ENCODE measurements at regions not wholly inside any gene's neighbourhood (a gene's known extent, or its start where the extent isn't known, plus 50 kb on each side); places are given as distances from the start of the nearest gene placed in this dataset.

- H3K27ac Mint-ChIP-seq: no peak overlapping the region
- H3K36me3 Mint-ChIP-seq (ENCODE audit: low read depth): no peaks in the 10 kb centered on the region
- peaks cover 5% of the 10 kb centered on the region for H3K9me3 Mint-ChIP-seq
- no peaks in the 10 kb centered on the region for H3K4me1 Mint-ChIP-seq (ENCODE audit: low read depth)
- no peak for DNase-seq (ENCODE audit: low spot score)
- H3K27me3 Mint-ChIP-seq (ENCODE audit: low read depth): peaks cover 14% of the 10 kb centered on the region
- no peak overlapping the region for H3K4me3 Mint-ChIP-seq
These were observed 226.4 kb upstream of the PSMD7 start for GRCh38 chr16:74070237-74070636.

GRCh38 chr16:74064120-74064735 is 232.4 kb upstream of the PSMD7 start:
- H3K36me3 Mint-ChIP-seq (ENCODE audit: low read depth): no peaks in the 10 kb centered on the region
- H3K27me3 Mint-ChIP-seq (ENCODE audit: low read depth): peaks cover 17% of the 10 kb centered on the region
- H3K9me3 Mint-ChIP-seq: no peaks in the 10 kb centered on the region
- H3K4me1 Mint-ChIP-seq (ENCODE audit: low read depth): no peaks in the 10 kb centered on the region
- H3K27ac Mint-ChIP-seq: no peak overlapping the region
- DNase-seq (ENCODE audit: low spot score): no peak
- no peak overlapping the region for H3K4me3 Mint-ChIP-seq

GRCh38 chr16:74053826-74054225 is 242.8 kb upstream of the PSMD7 start:
- H3K9me3 Mint-ChIP-seq: peaks cover 27% of the 10 kb centered on the region
- DNase-seq (ENCODE audit: low spot score): no peak
- no peak overlapping the region for H3K27ac Mint-ChIP-seq
- peaks cover 1% of the 10 kb centered on the region for H3K4me1 Mint-ChIP-seq (ENCODE audit: low read depth)
- no peaks in the 10 kb centered on the region for H3K27me3 Mint-ChIP-seq (ENCODE audit: low read depth)
- H3K36me3 Mint-ChIP-seq (ENCODE audit: low read depth): peaks cover 3% of the 10 kb centered on the region
- no peak overlapping the region for H3K4me3 Mint-ChIP-seq

GRCh38 chr16:74053312-74053711 is 243.3 kb upstream of the PSMD7 start:
- Mint-ChIP-seq H3K36me3 (ENCODE audit: low read depth) (peaks cover 3% of the 10 kb centered on the region), H3K9me3 (peaks cover 22% of the 10 kb centered on the region), H3K4me3 (peak overlapping the region; percentile 21), H3K4me1 (ENCODE audit: low read depth) (peaks cover 1% of the 10 kb centered on the region), H3K27me3 (ENCODE audit: low read depth) (no peaks in the 10 kb centered on the region), H3K27ac (no peak overlapping the region)
- no peak for DNase-seq (ENCODE audit: low spot score)

DNA sequence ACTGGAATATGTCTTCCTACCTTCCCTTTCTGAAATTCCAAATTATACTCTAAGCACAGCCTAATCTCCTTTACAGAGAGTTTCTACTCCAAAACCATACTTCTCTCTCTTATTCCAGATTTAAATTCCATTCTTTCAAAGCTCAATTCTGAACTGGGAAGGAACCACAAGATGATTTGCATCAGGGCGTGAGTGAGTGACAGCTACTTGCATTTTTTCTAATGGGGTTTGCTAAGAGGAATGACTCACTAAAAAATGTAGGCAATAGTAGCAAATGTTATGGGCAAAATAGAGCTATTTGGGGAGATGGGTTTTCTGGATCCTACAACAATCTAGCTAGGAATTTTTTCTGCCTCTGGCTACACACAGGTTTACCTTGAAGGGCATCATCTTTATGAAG is 244.6 kb upstream of the PSMD7 start:
- Mint-ChIP-seq H3K4me3 (no peak overlapping the region), H3K27ac (no peak overlapping the region), H3K36me3 (ENCODE audit: low read depth) (peaks cover 3% of the 10 kb centered on the region), H3K27me3 (ENCODE audit: low read depth) (no peaks in the 10 kb centered on the region), H3K9me3 (peaks cover 19% of the 10 kb centered on the region), H3K4me1 (ENCODE audit: low read depth) (peaks cover 1% of the 10 kb centered on the region)
- DNase-seq (ENCODE audit: low spot score): no peak

DNA sequence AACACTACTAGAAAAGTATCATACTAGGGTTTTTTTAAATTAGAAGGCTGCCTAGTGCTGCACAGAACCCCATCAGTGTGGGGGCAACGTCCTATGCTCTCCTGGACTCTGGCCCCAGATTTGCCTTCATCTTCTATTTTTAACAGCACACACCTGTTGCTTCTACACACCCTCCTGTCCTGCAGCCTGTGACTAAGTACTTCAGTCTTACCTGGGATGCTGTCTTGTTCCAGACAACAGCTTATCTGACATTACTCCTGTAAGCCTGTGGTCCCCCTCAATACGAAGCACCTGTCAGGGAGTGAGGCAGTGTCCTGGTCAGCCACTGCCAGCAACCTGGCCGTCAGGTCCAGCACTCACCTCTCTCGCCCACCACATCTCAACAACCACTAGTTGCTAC is 247.6 kb upstream of the PSMD7 start:
- Mint-ChIP-seq H3K4me3 (no peak overlapping the region), H3K36me3 (ENCODE audit: low read depth) (peaks cover 3% of the 10 kb centered on the region), H3K4me1 (ENCODE audit: low read depth) (peaks cover 1% of the 10 kb centered on the region), H3K27ac (no peak overlapping the region), H3K9me3 (peaks cover 3% of the 10 kb centered on the region), H3K27me3 (ENCODE audit: low read depth) (no peaks in the 10 kb centered on the region)
- DNase-seq (ENCODE audit: low spot score): no peak

GRCh38 chr16:74046524-74046923 is 250.1 kb upstream of the PSMD7 start:
- Mint-ChIP-seq H3K4me3 (no peak overlapping the region), H3K9me3 (no peaks in the 10 kb centered on the region), H3K36me3 (ENCODE audit: low read depth) (no peaks in the 10 kb centered on the region), H3K27ac (no peak overlapping the region), H3K4me1 (ENCODE audit: low read depth) (no peaks in the 10 kb centered on the region), H3K27me3 (ENCODE audit: low read depth) (no peaks in the 10 kb centered on the region)
- no peak for DNase-seq (ENCODE audit: low spot score)

DNA sequence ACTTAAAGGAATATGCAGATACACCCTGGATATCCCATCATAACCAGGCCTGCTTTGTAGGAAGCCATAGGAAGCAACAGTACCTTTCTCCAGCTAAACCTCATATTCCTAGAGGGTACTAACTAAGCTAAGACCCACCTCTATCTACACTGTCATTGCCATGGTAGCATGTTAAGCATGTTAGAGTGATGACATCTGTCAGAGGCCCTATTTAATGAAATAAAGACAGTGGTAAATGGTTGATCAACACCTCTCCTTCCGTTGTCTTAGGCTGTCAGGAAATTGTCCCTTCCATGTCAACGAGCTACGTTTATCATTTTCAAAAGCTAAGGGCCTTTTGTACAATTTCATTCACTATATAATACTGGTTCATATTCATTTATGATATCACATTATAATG is 251.1 kb upstream of the PSMD7 start:
- no peak overlapping the region for H3K27ac Mint-ChIP-seq
- H3K36me3 Mint-ChIP-seq (ENCODE audit: low read depth): no peaks in the 10 kb centered on the region
- H3K27me3 Mint-ChIP-seq (ENCODE audit: low read depth): no peaks in the 10 kb centered on the region
- H3K4me1 Mint-ChIP-seq (ENCODE audit: low read depth): no peaks in the 10 kb centered on the region
- no peaks in the 10 kb centered on the region for H3K9me3 Mint-ChIP-seq
- no peak overlapping the region for H3K4me3 Mint-ChIP-seq
- DNase-seq (ENCODE audit: low spot score): no peak

DNA sequence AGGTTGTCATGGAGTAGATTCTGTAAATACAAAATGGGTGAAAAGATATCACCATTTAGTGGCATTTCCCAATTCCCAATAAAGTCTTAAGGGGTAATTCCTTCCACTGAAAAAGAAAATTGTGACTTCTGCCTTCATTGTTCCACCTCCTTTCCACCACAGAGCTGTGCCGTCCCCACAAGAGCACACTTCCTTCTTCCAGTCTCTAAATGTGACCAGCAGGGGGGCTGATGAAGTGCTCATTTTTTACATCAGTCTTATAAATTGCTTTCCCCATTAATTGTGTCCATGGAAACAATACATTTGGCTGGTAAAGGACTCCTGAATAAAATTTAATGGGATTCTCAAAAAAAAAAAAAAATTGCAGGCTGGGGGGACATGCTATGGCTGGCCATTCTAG is 260.8 kb upstream of the PSMD7 start:
- no peaks in the 10 kb centered on the region for H3K4me1 Mint-ChIP-seq (ENCODE audit: low read depth)
- peaks cover 2% of the 10 kb centered on the region for H3K27me3 Mint-ChIP-seq (ENCODE audit: low read depth)
- no peak overlapping the region for H3K4me3 Mint-ChIP-seq
- H3K36me3 Mint-ChIP-seq (ENCODE audit: low read depth): no peaks in the 10 kb centered on the region
- no peak overlapping the region for H3K27ac Mint-ChIP-seq
- no peak for DNase-seq (ENCODE audit: low spot score)
- H3K9me3 Mint-ChIP-seq: no peaks in the 10 kb centered on the region

DNA sequence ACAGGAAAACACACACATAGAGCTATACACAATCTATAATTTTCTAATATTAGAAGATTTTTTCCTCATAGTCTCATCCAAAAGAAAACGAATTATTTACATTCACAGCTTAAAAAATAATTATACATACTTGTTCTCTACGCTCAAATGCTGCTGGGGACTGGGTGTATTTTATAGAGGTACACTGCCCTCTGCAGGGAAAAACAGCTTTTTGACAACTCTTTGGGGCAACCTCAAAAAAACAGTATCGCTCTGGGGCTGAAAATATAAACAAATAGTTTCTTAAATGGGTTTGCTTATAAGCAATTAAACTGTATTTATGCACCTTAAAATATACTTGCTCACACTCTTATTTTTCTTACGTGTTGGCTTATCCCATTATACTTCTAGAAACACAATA is 261.8 kb upstream of the PSMD7 start:
- H3K4me3 Mint-ChIP-seq: no peak overlapping the region
- no peaks in the 10 kb centered on the region for H3K36me3 Mint-ChIP-seq (ENCODE audit: low read depth)
- H3K27ac Mint-ChIP-seq: no peak overlapping the region
- H3K4me1 Mint-ChIP-seq (ENCODE audit: low read depth): no peaks in the 10 kb centered on the region
- no peak for DNase-seq (ENCODE audit: low spot score)
- peaks cover 2% of the 10 kb centered on the region for H3K27me3 Mint-ChIP-seq (ENCODE audit: low read depth)
- H3K9me3 Mint-ChIP-seq: no peaks in the 10 kb centered on the region

DNA sequence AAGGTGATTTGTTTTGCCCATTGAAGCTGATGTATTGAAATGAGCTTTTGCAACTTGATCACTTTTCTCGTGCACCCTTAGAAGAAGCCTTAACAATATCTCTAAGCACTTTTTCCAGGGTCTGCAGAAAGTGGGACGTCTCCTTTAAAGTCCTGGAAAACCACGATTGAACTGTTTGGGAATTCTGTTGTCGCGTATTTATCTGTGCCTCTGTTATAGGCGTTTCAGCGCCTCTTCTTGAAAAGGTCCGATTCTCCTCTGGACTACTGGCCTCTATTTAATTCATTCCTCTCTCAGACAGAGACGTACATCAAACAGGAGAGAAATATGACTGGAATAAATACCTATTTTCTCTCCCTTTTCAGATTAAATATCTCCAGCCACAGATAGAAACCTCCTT is 262.4 kb upstream of the PSMD7 start:
- no peak for DNase-seq (ENCODE audit: low spot score)
- H3K4me1 Mint-ChIP-seq (ENCODE audit: low read depth): no peaks in the 10 kb centered on the region
- H3K36me3 Mint-ChIP-seq (ENCODE audit: low read depth): no peaks in the 10 kb centered on the region
- peaks cover 2% of the 10 kb centered on the region for H3K27me3 Mint-ChIP-seq (ENCODE audit: low read depth)
- H3K9me3 Mint-ChIP-seq: no peaks in the 10 kb centered on the region
- no peak overlapping the region for H3K27ac Mint-ChIP-seq
- H3K4me3 Mint-ChIP-seq: no peak overlapping the region

DNA sequence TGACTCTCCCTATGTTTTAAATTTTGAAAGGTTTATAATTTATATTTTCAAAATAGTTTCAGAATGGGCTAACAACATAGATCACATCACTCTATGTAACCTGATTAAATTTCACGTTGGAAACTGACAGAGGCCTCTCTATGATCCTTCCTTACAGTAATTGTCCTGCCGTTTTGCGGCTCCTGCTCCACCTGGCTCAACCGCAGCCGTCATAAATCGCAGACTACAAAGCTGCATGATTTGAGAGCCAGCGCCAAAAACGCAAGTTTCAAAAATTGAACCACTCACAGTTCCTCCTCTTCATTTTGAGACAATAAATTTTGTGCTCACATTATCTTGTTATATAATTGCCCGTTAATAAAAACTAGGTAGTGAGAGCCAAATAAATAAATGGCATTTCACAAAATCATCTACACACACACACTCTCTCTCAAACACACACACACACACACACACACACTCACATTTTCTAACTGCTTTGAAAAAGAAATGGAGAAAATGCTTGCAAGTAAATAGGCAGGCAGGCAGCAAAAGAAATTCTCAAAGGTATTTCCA is 263.1 kb upstream of the PSMD7 start:
- H3K9me3 Mint-ChIP-seq: no peaks in the 10 kb centered on the region

DNA sequence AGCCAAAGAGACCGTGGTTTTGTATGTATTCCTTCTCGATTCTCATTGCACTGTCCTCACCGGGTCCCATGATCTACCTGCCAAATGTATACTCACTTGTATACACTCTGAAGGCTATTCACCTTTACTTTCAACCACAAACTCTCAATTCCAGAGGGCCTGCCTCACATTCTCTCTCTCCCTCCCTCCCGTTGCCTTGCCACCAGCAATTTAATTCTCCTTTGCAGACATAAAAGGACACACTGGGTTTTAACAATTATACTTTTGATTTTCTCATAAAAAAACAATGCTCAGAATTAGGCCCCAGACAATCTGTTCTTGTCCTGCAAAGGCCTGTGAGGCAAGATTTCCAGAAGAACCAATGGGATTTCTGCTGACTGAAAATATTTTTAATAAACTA is 265.1 kb upstream of the PSMD7 start:
- no peak overlapping the region for H3K27ac Mint-ChIP-seq
- H3K4me3 Mint-ChIP-seq: no peak overlapping the region
- H3K27me3 Mint-ChIP-seq (ENCODE audit: low read depth): peaks cover 3% of the 10 kb centered on the region
- no peaks in the 10 kb centered on the region for H3K36me3 Mint-ChIP-seq (ENCODE audit: low read depth)
- H3K4me1 Mint-ChIP-seq (ENCODE audit: low read depth): no peaks in the 10 kb centered on the region
- no peak for DNase-seq (ENCODE audit: low spot score)
- no peaks in the 10 kb centered on the region for H3K9me3 Mint-ChIP-seq

More for the DNA sequence above, 263.1 kb upstream of the PSMD7 start:
- Mint-ChIP-seq H3K4me1 (ENCODE audit: low read depth) (no peaks in the 10 kb centered on the region), H3K36me3 (ENCODE audit: low read depth) (no peaks in the 10 kb centered on the region), H3K27me3 (ENCODE audit: low read depth) (peaks cover 2% of the 10 kb centered on the region), H3K4me3 (no peak overlapping the region), H3K27ac (no peak overlapping the region)
- DNase-seq (ENCODE audit: low spot score): no peak

DNA sequence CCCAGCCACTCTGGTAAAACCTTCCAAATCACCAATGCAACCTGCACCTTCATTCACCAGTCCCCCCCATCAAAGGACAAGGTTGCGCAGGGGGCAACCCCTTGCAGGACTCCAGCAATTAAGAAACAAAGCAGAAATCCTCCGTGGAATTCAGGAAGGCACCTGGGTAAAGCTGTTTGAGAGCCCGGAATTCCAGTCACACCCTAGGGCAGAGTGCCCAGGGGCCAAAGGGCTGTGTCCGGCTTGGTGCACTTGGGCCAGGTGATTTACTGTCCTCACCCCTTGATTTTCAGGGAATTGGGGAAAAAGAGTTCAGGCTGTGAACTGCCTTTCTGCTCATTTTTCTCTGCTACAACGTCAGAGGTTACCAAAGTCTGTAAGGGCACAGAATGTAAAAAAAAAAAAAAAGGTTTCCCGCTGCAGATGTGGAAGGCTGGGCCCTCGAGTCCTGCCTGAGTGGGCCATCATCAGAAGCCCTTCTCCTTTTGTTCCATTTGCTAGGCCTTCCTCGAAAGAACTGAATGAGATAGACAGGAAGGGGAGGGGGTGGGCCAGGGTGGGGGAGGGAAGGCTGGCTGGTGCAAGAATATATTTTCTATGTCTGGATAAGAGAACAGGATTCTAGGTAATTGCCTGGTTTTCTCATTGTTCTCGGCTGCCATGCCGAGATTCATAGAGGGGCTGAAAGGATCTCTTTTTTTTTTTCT is 266.5 kb upstream of the PSMD7 start:
- no peak overlapping the region for H3K4me3 Mint-ChIP-seq
- no peaks in the 10 kb centered on the region for H3K4me1 Mint-ChIP-seq (ENCODE audit: low read depth)
- no peaks in the 10 kb centered on the region for H3K9me3 Mint-ChIP-seq
- no peak overlapping the region for H3K27ac Mint-ChIP-seq
- H3K36me3 Mint-ChIP-seq (ENCODE audit: low read depth): no peaks in the 10 kb centered on the region
- peaks cover 4% of the 10 kb centered on the region for H3K27me3 Mint-ChIP-seq (ENCODE audit: low read depth)
- DNase-seq (ENCODE audit: low spot score): no peak
